Right lung (tissue), 2 donors: ENCODE measurements at regions not wholly inside any gene's neighbourhood (a gene's known extent, or its start where the extent isn't known, plus 50 kb on each side); places are given as distances from the start of the nearest gene placed in this dataset.

ENCODE experiments used
- DNase-seq, 2 donors: peaks; one replicate each; pipeline ENCODE4 v3.0.0-alpha.2; 2013

- DNase-seq, result no peak
Observed at GRCh38 chr5:52409835-52410234, 377.9 kb upstream of the ITGA1 start.

GRCh38 chr5:52419357-52419756 is 368.4 kb upstream of the ITGA1 start:
- no peak for DNase-seq

- DNase-seq, result no peak
Observed at GRCh38 chr5:52427615-52428014, 360.1 kb upstream of the ITGA1 start.

GRCh38 chr5:52428977-52429489 is 358.7 kb upstream of the ITGA1 start:
- DNase-seq, result no peak

GRCh38 chr5:52441768-52442167 is 345.9 kb upstream of the ITGA1 start:
- no peak for DNase-seq

GRCh38 chr5:52443187-52443586 is 344.5 kb upstream of the ITGA1 start:
- DNase-seq, result no peak

GRCh38 chr5:52448111-52448510 is 339.6 kb upstream of the ITGA1 start:
- DNase-seq, result peak; percentile 77 to 83

- no peak for DNase-seq
Observed at GRCh38 chr5:52449516-52449915, 338.2 kb upstream of the ITGA1 start.

- no peak for DNase-seq
Observed at GRCh38 chr5:52452098-52452497, 335.6 kb upstream of the ITGA1 start.

GRCh38 chr5:52453176-52453575 is 334.5 kb upstream of the ITGA1 start:
- DNase-seq, result no peak

GRCh38 chr5:52455920-52456319 is 331.8 kb upstream of the ITGA1 start:
- DNase-seq, result no peak

- no peak for DNase-seq
Observed at GRCh38 chr5:52457810-52458209, 329.9 kb upstream of the ITGA1 start.

GRCh38 chr5:52466113-52466512 is 321.6 kb upstream of the ITGA1 start:
- DNase-seq, result no peak

GRCh38 chr5:52466749-52467520 is 320.8 kb upstream of the ITGA1 start:
- no peak for DNase-seq

- DNase-seq, result peak; percentile 76 to 81
Observed at GRCh38 chr5:52468976-52469375, 318.7 kb upstream of the ITGA1 start.

- DNase-seq, result peak in 1 of 2 donors; percentile 49
Observed at GRCh38 chr5:52469420-52469819, 318.3 kb upstream of the ITGA1 start.

- DNase-seq, result no peak
Observed at GRCh38 chr5:52469835-52470234, 317.9 kb upstream of the ITGA1 start.

- DNase-seq, result no peak
Observed at GRCh38 chr5:52476346-52476745, 311.4 kb upstream of the ITGA1 start.

GRCh38 chr5:52481201-52481600 is 306.5 kb upstream of the ITGA1 start:
- DNase-seq, result no peak

GRCh38 chr5:52481851-52482250 is 305.9 kb upstream of the ITGA1 start:
- no peak for DNase-seq

- DNase-seq, result no peak
Observed at GRCh38 chr5:52491071-52491787, 296.5 kb upstream of the ITGA1 start.

GRCh38 chr5:52491818-52492217 is 295.9 kb upstream of the ITGA1 start:
- DNase-seq, result no peak

GRCh38 chr5:52497133-52497693 is 290.5 kb upstream of the ITGA1 start:
- DNase-seq, result no peak
